KMS-11 (cell line): ENCODE measurements at regions not wholly inside any gene's neighbourhood (a gene's known extent, or its start where the extent isn't known, plus 50 kb on each side); places are given as distances from the start of the nearest gene placed in this dataset.

Source experiments
- H2AFZ ChIP-seq: fragments of 200-600 bp; sonication (generic); 2 replicates; pipeline ENCODE4 v1.6.1; 2016; ENCODE audit warnings: antibody characterized with exemption, mixed run types, low read depth
- H3K27ac ChIP-seq: fragments of 200-600 bp; sonication (generic); 2 replicates; pipeline ENCODE4 v1.6.1; 2016; ENCODE audit warnings: mild to moderate bottlenecking, mixed run types
- H3K27me3 ChIP-seq: fragments of 200-600 bp; sonication (generic); 2 replicates; pipeline ENCODE4 v1.6.1; 2017; ENCODE audit warnings: mild to moderate bottlenecking, low read depth, mixed run types, moderate library complexity; ENCODE audit not compliant: insufficient read depth
- H3K36me3 ChIP-seq: fragments of 200-600 bp; sonication (generic); 2 replicates; pipeline ENCODE4 v1.6.1; 2017; ENCODE audit warnings: mild to moderate bottlenecking, mixed run types; ENCODE audit not compliant: insufficient read depth
- H3K4me1 ChIP-seq: fragments of 200-600 bp; sonication (generic); 2 replicates; pipeline ENCODE4 v1.6.1; 2016; ENCODE audit warnings: mild to moderate bottlenecking, low read depth, mixed run types; ENCODE audit not compliant: poor library complexity, severe bottlenecking
- H3K4me2 ChIP-seq: fragments of 200-600 bp; sonication (generic); 2 replicates; pipeline ENCODE4 v1.7.0; 2016; ENCODE audit warnings: mild to moderate bottlenecking, mixed run types
- H3K4me3 ChIP-seq: fragments of 200-600 bp; sonication (generic); IDR thresholded peaks from 2 replicates; pipeline ENCODE4 v1.6.1; 2017; ENCODE audit warnings: low read depth, low read length, mixed read lengths; ENCODE audit not compliant: insufficient read depth
- H3K79me2 ChIP-seq: fragments of 200-600 bp; sonication (generic); 2 replicates; pipeline ENCODE4 v1.6.1; 2016; ENCODE audit warnings: low read depth, mixed run types; ENCODE audit not compliant: insufficient read depth
- H3K9ac ChIP-seq: fragments of 200-600 bp; sonication (generic); 2 replicates; pipeline ENCODE4 v1.6.1; 2016; ENCODE audit warnings: mild to moderate bottlenecking, mixed run types
- H4K20me1 ChIP-seq: fragments of 200-600 bp; sonication (generic); 2 replicates; pipeline ENCODE4 v1.6.1; 2016; ENCODE audit warnings: mild to moderate bottlenecking, mixed run types; ENCODE audit not compliant: insufficient read depth
- TF ChIP-seq, protein P1 (sequence below): fragments of 200-600 bp; sonication (generic); conservative IDR thresholded peaks from 2 replicates; pipeline ENCODE4 v1.6.1; 2017; ENCODE audit warnings: low read depth, mild to moderate bottlenecking, antibody characterized with exemption, low read length, moderate library complexity, mixed read lengths

DNA sequence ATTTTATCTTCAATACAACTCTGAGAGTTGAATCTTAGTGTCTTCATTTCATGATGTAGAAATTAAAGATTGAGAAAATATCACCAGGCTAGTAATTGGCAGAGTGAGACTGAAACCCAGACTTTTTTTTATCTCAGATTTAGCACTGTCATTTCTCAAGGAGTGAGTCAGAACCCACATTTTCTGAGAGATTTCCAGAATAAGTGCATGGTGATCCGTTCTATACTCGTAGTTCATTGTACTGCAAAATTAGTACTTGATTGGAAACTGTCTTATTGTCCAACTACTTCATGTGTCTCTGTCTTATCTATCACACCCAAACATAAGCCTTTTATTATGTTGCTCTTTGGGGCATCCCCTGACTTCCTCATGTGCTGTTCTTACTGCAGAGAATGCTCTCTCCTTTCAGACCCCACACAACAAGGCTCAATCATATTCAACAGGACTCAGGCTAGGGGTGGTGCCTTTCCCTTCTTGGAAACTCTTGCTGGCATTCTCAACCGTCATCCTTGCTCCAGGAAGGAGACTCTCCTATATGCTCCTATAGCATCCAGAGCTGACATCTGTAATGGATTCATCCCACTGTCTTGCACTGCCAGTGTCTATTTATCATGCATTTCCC is 76.7 kb upstream of the BLID start:
- no peak overlapping the region for H3K9ac ChIP-seq
- TF ChIP-seq, protein P1, sequence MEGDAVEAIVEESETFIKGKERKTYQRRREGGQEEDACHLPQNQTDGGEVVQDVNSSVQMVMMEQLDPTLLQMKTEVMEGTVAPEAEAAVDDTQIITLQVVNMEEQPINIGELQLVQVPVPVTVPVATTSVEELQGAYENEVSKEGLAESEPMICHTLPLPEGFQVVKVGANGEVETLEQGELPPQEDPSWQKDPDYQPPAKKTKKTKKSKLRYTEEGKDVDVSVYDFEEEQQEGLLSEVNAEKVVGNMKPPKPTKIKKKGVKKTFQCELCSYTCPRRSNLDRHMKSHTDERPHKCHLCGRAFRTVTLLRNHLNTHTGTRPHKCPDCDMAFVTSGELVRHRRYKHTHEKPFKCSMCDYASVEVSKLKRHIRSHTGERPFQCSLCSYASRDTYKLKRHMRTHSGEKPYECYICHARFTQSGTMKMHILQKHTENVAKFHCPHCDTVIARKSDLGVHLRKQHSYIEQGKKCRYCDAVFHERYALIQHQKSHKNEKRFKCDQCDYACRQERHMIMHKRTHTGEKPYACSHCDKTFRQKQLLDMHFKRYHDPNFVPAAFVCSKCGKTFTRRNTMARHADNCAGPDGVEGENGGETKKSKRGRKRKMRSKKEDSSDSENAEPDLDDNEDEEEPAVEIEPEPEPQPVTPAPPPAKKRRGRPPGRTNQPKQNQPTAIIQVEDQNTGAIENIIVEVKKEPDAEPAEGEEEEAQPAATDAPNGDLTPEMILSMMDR: no peak
- no peak overlapping the region for H3K4me2 ChIP-seq

DNA sequence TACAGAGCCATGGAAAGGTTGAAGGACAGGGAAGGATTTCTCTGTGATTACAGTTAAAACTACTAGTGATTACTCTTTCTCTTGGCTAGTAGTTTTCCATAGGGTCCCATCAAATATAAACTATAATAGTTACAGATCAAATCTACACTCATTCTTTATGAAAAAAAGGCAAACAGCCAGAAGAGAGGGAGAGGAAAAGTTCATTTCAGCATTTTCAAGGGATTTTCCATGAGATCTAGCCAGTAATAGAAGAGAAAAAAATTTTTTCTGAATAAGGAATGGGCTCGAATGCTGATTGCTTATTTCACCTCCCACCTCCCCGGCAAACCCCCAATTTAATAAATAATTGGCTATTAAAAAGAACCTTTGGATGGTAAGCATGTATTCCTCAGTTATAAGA is 74.8 kb upstream of the BLID start:
- Histone ChIP-seq H3K4me3 (no peak overlapping the region), H3K4me1 (no peaks in the 10 kb centered on the region), H3K27me3 (no peaks in the 10 kb centered on the region), H3K9ac (no peak overlapping the region), H3K36me3 (no peaks in the 10 kb centered on the region), H3K4me2 (no peak overlapping the region), H4K20me1 (no peaks in the 10 kb centered on the region), H3K79me2 (no peaks in the 10 kb centered on the region), H3K27ac (no peak overlapping the region), H2AFZ (no peak overlapping the region)
- TF ChIP-seq, protein P1: no peak

More for the DNA sequence above, 76.7 kb upstream of the BLID start:
- H4K20me1 ChIP-seq: no peaks in the 10 kb centered on the region
- no peaks in the 10 kb centered on the region for H3K79me2 ChIP-seq
- H3K27me3 ChIP-seq: no peaks in the 10 kb centered on the region
- H3K4me1 ChIP-seq: no peaks in the 10 kb centered on the region
- H3K27ac ChIP-seq: no peak overlapping the region
- no peak overlapping the region for H2AFZ ChIP-seq
- H3K4me3 ChIP-seq: no peak overlapping the region
- H3K36me3 ChIP-seq: no peaks in the 10 kb centered on the region

DNA sequence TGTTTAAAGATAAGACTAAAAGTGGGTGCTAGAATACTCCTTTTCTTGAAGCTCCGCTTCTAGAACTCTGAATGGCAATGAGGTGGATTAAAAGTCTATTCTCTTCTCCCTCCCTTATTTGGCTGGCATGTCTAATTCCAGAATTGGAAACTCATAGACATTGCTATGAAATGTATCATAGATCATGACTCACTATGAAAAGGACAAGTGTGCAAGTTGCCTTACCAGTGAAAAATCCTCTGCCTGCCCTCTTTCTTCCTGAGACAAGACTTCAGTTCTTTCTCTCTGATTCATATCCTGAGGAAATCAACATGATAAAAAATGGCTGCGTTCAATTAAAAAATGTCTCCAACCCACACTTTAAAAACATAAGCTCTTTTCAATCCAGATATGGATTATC is 73.2 kb upstream of the BLID start:
- H3K27ac ChIP-seq: no peak overlapping the region
- no peak overlapping the region for H3K9ac ChIP-seq
- no peaks in the 10 kb centered on the region for H3K36me3 ChIP-seq
- no peak overlapping the region for H3K4me2 ChIP-seq
- H4K20me1 ChIP-seq: no peaks in the 10 kb centered on the region
- no peaks in the 10 kb centered on the region for H3K4me1 ChIP-seq
- H3K79me2 ChIP-seq: no peaks in the 10 kb centered on the region
- H2AFZ ChIP-seq: no peak overlapping the region
- TF ChIP-seq, protein P1: no peak
- no peaks in the 10 kb centered on the region for H3K27me3 ChIP-seq
- no peak overlapping the region for H3K4me3 ChIP-seq

DNA sequence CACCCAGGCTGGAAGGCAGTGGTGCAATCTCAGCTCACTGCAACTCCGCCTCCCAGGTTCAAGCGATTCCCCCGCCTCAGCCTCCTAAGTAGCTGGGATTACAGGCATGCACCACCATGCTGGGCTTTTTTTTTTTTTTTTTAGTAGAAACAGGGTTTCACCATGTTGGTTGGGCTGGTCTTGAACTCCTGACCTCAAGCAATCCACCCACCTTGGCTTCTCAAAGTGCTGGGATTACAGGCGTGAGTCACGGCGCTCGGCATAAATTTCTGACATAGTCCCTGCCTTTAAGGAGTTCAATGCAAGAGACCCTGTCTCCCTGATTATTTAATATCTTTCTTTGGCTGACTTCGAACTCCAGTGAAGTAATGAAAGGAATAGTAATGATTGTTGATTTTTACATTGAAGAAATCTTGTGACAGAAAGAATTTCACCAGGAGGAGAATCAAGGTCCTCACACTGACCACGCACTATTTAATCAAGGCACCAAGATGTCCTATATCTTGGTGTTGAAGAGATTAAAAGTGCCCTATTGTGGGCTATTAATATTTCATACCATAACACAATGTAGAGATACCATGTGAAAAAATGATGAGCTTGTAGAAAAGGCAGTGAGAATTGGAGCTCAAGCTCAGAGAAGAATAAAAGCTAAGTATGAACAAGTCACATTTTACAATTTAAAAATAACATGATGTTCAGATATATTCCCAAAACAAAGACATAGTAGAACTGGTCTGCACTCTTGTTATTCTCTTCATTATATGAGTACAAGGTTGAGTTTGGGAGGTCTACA is 71.6 kb upstream of the BLID start:
- Histone ChIP-seq H4K20me1 (no peaks in the 10 kb centered on the region), H3K9ac (no peak overlapping the region), H2AFZ (no peak overlapping the region), H3K27ac (no peak overlapping the region), H3K79me2 (no peaks in the 10 kb centered on the region), H3K4me1 (no peaks in the 10 kb centered on the region), H3K4me2 (no peak overlapping the region), H3K4me3 (no peak overlapping the region), H3K27me3 (no peaks in the 10 kb centered on the region), H3K36me3 (no peaks in the 10 kb centered on the region)
- TF ChIP-seq, protein P1: no peak
